HG03521 (cell line): ENCODE measurements at regions not wholly inside any gene's neighbourhood (a gene's known extent, or its start where the extent isn't known, plus 50 kb on each side); places are given as distances from the start of the nearest gene placed in this dataset.

Experiments used
- ATAC-seq: cut with Tn5 transposase; IDR thresholded peaks from one replicate; pipeline ENCODE4 v1.9.1; 2021; ENCODE audit warnings: mild to moderate bottlenecking, moderate library complexity; ENCODE audit not compliant: unreplicated experiment

DNA sequence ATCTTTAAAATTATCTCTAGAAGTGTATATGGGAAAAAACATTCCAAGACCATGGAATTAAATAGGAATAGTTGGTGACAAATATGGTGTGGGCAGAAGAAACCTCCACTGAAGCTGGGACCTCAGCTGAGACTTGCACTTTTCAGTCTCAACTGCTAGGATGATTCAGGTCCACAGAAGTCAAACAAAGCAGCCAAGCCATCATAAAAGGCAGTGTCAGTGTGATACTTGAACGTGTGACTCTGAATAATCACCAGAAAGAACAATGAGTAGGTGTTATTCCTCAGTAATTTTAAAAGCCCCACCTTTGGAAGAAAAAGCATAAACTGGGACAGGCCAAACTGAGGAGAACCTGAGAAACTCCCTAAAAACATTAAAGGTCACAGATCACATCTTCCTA, 90.7 kb downstream of the ZNF281 start:
- ATAC-seq = no peak

DNA sequence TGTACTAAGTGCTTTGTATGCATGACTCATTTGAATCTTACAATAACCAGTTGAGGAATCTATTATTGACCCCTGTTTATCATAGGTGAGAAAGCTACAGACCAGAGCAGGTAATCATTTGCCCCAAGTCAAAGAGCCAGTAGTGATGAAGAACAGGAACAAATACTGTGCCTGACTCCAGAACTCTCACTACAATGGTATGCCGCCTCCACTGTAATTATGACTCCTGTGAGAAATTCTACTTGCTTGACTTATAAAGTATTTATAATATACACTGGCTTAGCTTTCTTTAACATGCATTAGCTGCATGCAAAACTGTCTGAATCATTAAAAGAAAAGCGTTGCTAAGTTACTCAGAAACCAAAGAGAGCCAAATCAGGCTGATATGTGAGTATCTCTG, 92.6 kb downstream of the ZNF281 start:
- no peak for ATAC-seq

DNA sequence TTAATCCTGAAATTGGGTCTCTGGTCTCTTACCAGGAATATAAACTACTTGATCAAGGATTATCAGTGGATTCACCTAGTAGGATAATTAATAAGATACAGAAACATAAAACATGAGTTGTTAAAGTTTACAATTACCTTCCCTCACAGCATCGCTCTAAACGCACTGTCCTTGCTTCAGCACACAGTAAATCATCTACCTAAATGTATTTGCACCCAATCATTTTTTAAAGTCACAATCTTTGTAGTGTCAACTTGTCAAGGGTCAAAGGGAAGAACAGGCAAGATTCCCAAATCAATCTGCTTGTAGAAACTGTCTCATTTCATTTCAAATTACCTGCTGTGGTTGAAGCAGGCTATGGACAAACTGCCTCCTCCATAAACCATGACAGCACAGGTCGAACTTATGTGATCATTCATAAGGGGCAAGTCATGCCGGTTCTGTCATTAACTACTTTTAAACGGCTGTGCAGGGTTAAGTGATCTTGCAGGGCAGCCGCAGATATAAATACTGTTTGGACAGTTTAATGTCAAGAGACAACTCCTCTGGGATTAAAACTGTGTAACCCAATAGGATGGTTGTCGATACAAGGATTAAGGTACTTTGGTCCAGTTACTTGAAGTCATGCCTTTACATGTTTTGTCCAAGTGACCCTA, 93.6 kb downstream of the ZNF281 start:
- ATAC-seq = no peak

DNA sequence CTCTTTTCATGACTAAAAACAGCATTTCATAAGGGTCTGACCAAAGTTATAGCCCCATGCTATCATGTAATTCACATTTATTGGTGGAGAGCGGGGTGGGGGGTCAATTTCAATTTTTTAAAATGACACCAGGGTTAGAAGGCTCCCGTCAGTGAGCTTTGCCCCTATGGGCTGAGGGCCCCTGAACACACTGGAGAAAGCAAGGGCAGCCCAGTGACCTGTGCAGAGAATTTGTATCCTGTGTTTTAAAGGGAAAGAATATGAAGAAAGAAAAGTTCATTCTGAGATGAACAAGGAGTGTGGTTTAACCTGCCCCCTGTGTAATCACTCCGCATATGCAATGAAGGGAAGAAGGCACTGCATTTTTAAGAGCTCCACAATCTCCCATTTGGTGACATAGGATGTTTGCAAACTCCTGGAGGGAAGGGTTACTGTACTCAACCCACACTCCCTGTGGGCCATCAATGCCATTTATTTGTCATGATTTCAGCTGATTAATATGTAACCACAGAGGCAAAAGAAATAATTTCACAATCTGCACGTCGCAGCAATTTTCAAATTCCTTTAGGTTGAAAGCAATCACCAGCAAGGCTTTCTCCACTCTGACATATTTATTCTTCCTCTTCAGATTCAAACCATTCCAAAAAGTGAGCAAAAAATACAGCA, 95.6 kb downstream of the ZNF281 start:
- no peak for ATAC-seq

DNA sequence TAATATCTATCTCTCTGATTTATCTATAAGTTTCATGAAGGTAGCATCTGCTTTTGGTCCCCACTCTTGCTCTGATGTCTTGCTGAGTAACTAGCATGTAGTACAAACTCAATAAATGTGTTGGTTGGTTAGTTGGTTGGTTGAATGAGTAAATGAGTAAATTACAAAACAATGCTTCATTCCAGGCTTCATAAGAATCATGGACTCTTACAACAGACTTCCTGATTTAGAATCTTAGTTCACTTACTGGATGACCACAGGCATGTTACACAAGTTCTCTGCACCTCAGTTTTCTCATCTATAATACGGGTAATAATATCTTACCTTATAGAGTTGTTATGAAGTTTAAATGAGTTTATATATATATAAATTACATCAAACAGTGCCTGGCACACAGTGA, 98.6 kb downstream of the ZNF281 start:
- ATAC-seq = no peak

DNA sequence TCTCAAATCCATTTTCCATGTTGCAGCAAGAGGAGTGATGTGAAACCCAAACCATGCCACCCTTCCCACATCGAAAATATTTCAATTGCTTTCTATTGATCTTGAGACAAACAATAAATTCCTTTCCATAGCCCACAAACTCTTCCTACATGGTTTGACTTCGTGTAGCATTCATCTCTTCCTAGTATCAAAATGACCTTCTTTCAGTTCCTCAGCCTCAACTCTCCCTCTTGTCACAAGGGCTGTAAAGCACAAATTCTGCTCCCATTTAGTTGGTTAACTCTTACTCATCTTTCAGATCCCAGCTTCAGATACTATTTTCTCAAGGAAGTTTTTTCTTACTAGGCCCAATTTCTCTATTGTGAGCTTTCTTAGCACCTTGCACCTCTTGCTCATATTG, 99.0 kb downstream of the ZNF281 start:
- ATAC-seq = no peak

DNA sequence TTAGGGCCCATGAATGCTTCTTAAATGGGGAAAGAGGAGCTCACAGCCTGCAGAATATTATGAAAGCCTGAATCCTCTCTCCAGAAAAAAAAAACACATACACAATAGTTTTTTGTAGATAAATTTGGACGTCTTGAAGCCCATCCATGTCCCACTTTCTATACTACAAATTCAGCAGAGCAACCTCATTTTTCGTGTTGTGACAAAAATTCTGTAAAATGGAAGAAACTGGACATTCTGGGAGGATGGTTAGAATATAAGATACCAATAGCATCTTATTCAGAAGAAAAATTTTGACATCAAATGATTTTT, 102.1 kb downstream of the ZNF281 start:
- ATAC-seq = no peak

DNA sequence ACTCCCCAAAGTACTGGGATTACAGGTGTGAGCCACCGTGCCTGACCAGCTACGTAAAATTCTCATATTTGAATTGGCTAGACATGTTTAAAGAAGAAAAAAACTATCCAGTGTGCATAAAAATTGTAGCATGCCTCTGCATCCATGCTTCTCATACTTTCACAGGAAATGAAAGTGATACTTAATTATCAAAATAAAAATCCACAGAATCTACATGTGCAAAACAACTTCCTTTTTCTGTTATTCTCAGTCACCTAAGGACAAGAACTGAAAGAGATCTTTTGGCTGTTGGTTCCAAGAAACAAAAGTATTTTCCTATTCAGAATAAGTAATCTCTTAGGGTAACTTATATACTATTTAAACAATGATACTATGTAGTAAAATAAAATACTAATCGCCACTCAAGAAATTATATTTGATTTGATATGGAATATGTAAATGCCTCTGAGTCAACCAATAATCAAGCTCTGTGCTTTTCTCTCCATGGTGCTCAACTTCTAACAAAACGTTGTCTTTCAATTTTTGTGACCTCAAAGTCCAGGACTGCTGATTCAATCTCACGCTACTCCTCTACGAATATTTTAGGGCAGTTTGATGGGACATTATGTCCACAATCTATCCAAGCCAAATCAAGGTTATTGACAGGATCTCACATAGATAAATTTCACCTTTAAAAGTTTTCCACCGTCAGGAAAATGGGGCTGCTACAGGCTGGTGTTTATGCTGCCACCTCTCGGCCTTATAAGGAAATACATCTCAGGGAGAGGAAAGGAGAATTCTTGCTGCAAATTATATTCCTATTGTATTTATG, 102.7 kb downstream of the ZNF281 start:
- peak; percentile 46 for ATAC-seq

DNA sequence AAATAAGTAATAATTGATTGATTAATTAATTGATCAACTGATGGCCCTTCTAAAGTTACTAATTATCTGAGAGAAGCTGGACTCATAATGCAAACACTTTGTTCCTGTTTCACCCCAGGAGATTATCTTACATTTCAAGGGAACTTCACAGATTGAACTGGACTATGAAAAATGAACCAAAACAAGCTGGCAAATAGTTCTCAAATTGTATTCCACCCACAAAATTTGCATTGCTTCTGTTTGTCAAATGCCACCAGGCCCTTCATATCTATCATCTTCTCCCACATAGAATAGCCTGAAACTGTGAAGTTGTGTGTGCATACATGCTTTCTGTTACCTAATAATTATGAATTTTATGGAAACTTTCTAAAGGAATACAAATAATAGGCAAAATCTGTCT, 104.0 kb downstream of the ZNF281 start:
- ATAC-seq = no peak

DNA sequence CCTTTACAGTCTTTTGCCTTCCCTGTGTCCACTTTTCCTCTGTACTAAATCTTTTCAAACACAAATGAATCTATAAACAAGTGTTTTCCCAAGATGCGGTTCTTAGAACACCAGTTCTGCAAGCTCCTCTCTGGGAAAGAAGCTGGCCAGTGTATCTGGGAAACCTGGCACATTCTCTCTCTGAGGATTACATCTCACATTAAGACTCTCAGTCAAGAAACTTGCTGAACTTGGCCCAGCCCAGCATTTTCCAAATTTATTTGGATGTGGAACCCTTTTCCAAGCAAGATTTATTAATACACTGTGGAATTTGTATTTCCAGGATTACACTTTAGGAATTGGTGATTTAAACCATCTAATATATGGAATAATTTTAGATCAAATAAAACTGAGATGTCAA, 105.7 kb downstream of the ZNF281 start:
- no peak for ATAC-seq

DNA sequence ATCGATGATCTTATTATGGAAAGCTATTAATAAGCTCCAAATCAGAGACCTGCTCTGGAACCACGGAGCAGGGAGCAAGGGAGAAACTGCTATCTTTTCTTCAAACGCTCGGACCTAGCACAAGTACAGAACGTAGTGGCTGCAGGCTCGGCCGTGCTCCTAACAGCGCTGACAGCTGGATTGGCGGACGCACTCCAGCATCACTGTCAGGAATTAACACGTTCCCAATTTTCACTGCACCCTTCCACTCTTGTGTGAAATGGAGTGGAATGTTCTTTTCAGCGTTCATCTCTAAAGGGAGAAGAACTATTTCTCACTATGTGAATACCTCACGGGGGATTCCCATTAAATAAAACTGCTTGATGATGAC, 106.9 kb downstream of the ZNF281 start:
- no peak for ATAC-seq

DNA sequence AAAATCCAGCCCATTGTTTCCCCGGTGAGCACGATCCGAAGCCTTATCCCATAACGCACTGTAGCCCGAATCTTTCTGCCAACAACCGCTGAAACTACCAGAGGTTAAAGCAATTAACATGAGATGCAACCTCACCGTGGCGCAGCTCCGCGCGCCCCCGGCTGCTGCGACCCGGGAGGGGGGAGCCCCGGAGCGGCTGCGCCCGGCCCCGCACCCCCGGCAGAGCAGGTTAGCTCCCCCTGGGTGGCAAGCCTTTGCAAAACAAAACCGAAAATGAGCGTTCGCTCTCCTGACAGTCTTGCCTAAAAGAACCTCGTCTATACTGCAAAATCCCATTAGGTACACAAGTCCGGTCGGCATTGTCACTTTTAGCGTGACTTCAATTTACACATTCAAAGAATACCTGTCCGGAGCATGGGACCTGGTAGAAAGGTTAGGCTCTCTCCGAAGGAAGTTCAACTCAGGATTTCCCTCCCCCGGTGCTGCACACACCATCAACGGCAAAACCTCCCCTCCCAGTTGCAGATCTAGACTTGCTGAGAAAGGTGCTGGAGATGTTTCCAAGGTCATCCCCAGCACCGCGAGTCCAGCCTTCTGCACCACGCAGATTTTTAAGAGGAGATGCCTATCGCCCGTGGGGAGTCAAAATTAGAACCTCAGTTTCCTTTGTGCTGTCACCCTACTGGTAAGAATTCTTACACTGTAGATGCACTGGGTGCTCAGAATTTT, 107.5 kb downstream of the ZNF281 start:
- ATAC-seq = peak; percentile 55

DNA sequence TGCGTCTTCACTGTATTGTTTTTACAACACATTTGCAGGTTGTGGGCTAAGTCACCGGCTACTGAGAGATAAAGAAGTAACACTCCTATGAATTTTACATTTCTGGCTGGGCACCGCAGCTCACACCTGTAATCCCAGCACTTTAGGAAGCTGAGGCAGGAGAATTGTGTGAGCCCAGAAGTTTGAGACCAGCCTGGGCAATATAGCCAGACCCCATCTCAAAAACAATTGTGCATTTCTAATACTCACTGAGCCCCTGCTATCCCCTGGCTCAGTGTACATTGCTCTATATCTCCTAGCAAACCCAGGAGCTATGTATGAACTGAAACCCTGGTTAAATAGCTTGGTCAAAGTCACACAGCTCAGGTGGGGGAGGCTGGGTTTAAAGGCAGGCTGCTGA, 108.7 kb downstream of the ZNF281 start:
- ATAC-seq = no peak

DNA sequence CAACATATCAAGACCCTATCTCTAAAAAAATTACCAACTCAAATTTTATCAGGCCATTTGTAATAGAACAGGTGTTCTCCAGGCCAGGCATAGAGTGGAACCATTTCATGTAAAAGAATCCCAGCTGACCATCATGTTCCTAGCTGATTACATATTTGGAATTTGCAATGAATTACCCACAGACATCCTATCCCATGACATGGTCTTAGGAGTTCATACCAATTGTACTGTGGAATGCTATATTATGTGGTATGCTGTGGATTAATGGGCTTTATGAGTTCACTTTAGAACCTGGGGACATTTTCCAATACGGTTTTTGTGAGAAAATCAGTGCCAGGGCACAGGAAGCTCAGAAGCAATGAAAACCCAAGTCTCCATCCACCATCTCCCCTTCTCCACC, 110.3 kb downstream of the ZNF281 start:
- ATAC-seq = no peak

DNA sequence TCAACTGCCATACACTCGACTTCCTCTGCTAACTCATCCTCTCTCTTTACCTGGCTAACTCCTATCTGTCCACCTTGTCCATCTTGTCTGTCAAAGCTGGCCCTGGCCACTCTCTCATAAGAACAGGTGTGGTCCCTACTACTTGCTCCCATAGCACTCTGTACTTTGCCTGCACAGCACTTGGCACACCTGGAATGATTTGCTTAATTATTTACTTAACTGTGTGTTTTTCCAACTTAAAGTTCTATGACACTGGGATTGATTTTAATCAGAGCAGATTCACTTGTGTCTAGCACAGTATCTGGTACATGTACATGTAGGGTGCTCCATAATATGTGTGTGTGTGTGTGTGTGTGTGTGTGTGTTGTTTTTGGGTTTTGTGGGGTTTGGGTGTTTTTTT, 111.6 kb downstream of the ZNF281 start:
- ATAC-seq = no peak

DNA sequence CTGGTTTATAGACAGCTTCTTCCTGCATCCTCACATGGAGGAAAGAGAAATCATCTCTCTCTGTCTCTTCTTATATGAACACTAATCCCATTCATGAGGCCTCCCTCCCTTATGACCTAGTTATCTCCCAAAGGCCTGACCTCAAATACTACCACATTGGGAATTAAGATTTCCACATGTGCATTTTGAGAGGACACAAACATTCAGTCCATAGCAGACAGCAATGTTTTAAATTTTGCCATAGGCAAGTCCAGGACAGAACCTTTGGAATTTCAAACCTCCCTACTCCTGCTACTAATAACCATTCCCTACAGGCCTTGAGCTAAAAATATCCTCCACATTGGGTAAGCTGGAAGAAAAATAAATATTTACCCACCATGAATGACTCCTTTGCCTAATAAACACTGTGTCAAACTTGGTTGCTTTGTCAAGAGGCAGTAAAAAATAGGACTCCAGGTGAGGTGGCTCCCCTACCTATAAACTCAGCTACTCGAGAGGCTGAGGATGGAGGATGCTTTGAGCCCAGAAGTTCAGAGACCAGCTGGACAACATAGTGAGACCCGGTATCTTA, 113.7 kb downstream of the ZNF281 start:
- no peak for ATAC-seq

DNA sequence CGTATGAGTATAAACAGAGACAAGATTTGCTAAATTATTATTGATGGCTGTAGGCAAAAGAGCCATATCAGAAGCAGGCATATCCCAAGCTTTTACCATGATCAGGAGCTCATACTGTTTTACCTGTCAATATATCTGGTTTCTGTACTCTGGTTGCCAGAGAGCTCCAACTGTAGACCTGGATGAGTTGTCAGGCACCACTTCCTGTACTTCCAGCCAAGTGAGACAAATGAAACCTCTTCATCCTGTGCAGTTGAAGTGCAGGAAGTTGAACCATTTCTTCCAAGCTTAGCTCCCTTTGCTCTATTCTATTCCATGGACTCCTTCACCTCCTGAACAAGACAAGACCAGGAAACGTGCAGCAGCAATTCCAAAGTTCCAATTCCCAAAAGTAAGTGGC, 115.6 kb downstream of the ZNF281 start:
- no peak for ATAC-seq

DNA sequence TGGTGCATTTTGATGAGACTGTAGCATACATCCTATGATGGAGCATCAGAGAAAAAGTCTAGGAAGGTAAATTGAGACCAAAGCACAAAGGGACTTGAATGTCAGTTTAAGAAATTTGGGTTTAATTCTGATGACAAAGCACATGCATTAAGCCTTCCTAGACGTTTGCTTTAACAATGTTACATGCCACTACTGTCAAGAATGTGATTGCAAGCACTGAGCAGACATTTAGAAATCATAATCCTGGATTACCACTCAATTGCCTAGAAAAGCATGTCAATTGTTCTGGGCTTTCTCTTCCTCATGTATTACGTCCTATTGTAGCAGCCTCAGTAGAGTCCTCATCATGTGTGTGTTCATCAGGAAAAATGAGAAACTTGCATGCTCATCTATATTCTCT, 117.1 kb downstream of the ZNF281 start:
- no peak for ATAC-seq

DNA sequence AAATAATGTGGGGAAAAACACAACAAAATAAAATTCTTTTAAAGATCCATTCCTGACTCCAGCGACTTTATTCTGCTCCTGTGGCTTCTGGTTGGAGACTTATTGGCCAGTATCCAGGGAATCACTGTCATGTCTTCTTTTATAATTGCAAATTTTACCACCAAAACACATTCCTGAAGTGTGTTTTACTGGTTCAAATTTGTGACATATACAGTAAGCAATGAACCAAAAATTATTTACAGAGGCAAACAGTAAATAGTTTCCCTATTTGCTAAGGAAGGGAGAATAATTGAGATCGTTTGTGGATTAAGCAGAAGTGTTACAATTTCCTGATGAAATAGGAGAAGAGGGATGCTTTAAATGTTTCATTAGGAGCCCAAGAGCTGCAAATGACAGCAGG, 118.7 kb downstream of the ZNF281 start:
- ATAC-seq = no peak

DNA sequence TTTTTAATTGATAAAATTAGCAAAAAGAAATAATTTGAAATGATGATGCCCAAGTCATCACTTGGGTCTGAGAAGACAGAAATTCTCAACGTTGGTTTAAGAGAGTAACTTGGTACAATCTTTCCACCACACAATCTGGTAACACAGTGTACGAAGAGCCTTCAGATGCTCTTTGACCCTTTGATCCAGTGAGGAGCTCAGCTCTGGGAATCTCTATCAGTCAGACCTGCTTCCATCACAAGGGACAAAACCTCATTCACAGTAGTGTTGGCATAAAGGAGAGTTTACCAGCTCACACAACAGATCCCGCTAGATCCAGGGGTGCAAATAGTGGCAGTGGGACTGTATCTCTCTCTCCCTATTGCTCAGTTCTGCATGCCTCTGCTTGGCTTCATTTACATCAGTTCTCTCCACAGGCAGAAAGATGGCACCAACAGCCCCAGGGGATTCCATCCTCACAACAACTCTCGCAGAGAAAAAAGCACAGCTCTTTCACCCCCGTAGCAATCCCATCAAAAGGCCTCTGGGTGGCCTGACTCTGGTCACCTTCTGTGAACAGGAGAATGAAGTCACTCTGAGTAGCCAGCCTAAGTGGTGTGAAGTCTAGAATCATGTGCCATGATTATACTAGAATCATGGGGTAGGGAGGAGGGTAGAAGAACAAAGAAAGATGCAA, 119.7 kb downstream of the ZNF281 start:
- no peak for ATAC-seq

DNA sequence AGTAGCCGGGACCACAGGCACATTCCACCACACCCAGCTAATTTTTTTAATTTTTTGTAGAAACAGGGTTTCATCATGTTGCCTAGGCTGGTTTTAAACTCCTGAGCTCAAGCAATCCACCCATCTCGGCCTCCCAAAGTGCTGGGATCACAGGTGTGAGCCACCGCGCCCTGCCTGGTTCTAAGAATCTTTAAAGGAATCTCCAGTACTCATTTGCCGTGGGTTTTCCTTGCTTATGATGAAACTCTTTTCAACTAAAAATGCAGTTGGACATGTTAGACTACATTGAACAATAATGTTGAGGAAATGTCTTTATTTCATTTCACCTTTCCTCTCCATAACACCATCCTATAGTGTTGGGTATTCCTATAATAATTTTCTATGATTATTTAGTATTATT, 121.6 kb downstream of the ZNF281 start:
- ATAC-seq = no peak
